ENCODE measurements at regions not wholly inside any gene's neighbourhood (a gene's known extent, or its start where the extent isn't known, plus 50 kb on each side); places are given as distances from the start of the nearest gene placed in this dataset.

- peak in 3 of 8 experiments; percentile 66 to 80 (median 79) for ATAC-seq (replicated peaks in 6 of 8)
- in situ Hi-C loops (cut with MboI; ENCODE audit: low pct_unique_long_range_greater_than_20kb in 2 of 9, low sequenced_read_pairs in 9 of 9, unreplicated experiment in 9 of 9), result no loop called here
- Histone ChIP-seq H3K4me3 (no peak overlapping the region), H3K27ac (no peak overlapping the region), H3K4me1 (replicated peaks in 1 of 2) (peaks cover 3 to 4% of the 10 kb centered on the region in 2 donors)
- WGBS, 10 experiments, result 55 to 88% (median 77%) methylated on average over 2 to 7 of the region's 8 CpGs; no CpG with 5 or more reads in 2 of the 10 experiments
These were observed 211.1 kb upstream of the IGFBP3 start for GRCh38 chr7:46131916-46132795.

- ATAC-seq (replicated peaks in 6 of 8), result peak in 2 of 8 experiments; percentile 27 to 29
- Histone ChIP-seq H3K27ac (no peak overlapping the region), H3K4me1 (replicated peaks in 1 of 2) (peaks cover 7 to 9% of the 10 kb centered on the region in 2 donors), H3K4me3 (no peak overlapping the region)
- in situ Hi-C loops (cut with MboI; ENCODE audit: low pct_unique_long_range_greater_than_20kb in 2 of 9, low sequenced_read_pairs in 9 of 9, unreplicated experiment in 9 of 9), result no loop called here
- WGBS, 10 experiments, result 63 to 100% (median 79%) methylated on average over 1 to 4 of the region's 4 CpGs; no CpG with 5 or more reads in 2 of the 10 experiments
These were observed 208.8 kb upstream of the IGFBP3 start for GRCh38 chr7:46129831-46130230.

- H3K4me1 ChIP-seq (replicated peaks in 1 of 2), result peaks cover 7 to 9% of the 10 kb centered on the region in 2 donors
- H3K27ac ChIP-seq, result no peak overlapping the region
- WGBS, 10 experiments, result 17 to 100% (median 65%) methylated on average over 1 to 2 of the region's 2 CpGs; no CpG with 5 or more reads in 1 of the 10 experiments
- no peak overlapping the region for H3K4me3 ChIP-seq
- no peak for ATAC-seq (replicated peaks in 6 of 8)
- in situ Hi-C loops (cut with MboI; ENCODE audit: low pct_unique_long_range_greater_than_20kb in 2 of 9, low sequenced_read_pairs in 9 of 9, unreplicated experiment in 9 of 9), result no loop called here
These were observed 206.7 kb upstream of the IGFBP3 start for GRCh38 chr7:46127814-46128213.

GRCh38 chr7:46126675-46127300 lies 205.7 kb upstream of the IGFBP3 start:
- H3K27ac ChIP-seq, result peak overlapping the region in 1 of 2 donors; percentile 39

GRCh38 chr7:46123756-46124343 lies 202.8 kb upstream of the IGFBP3 start:
- WGBS, 10 experiments, result 10 to 100% (median 80%) methylated on average over 1 to 3 of the region's 3 CpGs
- no peak overlapping the region for H3K27ac ChIP-seq
- in situ Hi-C loops (cut with MboI; ENCODE audit: low pct_unique_long_range_greater_than_20kb in 2 of 9, low sequenced_read_pairs in 9 of 9, unreplicated experiment in 9 of 9), result no loop called here
- H3K4me1 ChIP-seq (replicated peaks in 1 of 2), result peaks cover 7 to 9% of the 10 kb centered on the region in 2 donors
- no peak overlapping the region for H3K4me3 ChIP-seq
- peak in 2 of 8 experiments; percentile 66 to 77 for ATAC-seq (replicated peaks in 6 of 8)

More at GRCh38 chr7:46126675-46127300, 205.7 kb upstream of the IGFBP3 start:
- Histone ChIP-seq H3K4me3 (no peak overlapping the region), H3K4me1 (replicated peaks in 1 of 2) (peaks cover 7 to 9% of the 10 kb centered on the region in 2 donors)
- 0 to 75% (median 56%) methylated on average over 1 to 2 of the region's 2 CpGs; no CpG with 5 or more reads in 1 of the 10 experiments for WGBS, 10 experiments
- in situ Hi-C loops (cut with MboI; ENCODE audit: low pct_unique_long_range_greater_than_20kb in 2 of 9, low sequenced_read_pairs in 9 of 9, unreplicated experiment in 9 of 9), result no loop called here
- peak in 6 of 8 experiments; percentile 29 to 92 (median 60) for ATAC-seq (replicated peaks in 6 of 8)

GRCh38 chr7:46115410-46115809 lies 194.3 kb upstream of the IGFBP3 start:
- in situ Hi-C loops (cut with MboI; ENCODE audit: low pct_unique_long_range_greater_than_20kb in 2 of 9, low sequenced_read_pairs in 9 of 9, unreplicated experiment in 9 of 9), result no loop called here
- Histone ChIP-seq H3K27ac (no peak overlapping the region), H3K4me1 (replicated peaks in 1 of 2) (no peaks in the 10 kb centered on the region), H3K4me3 (no peak overlapping the region)
- peak in 1 of 8 experiments; percentile 26 for ATAC-seq (replicated peaks in 6 of 8)
- WGBS, 10 experiments, result 60 to 100% (median 83%) methylated on average over 1 to 3 of the region's 3 CpGs; no CpG with 5 or more reads in 1 of the 10 experiments

GRCh38 chr7:46109437-46109836 lies 188.4 kb upstream of the IGFBP3 start:
- in situ Hi-C loops (cut with MboI; ENCODE audit: low pct_unique_long_range_greater_than_20kb in 2 of 9, low sequenced_read_pairs in 9 of 9, unreplicated experiment in 9 of 9), result no loop called here
- no peak for ATAC-seq (replicated peaks in 6 of 8)
- WGBS, 10 experiments, result 50 to 100% (median 89%) methylated on average over 1 to 4 of the region's 4 CpGs
- no peak overlapping the region for H3K4me3 ChIP-seq
- H3K27ac ChIP-seq, result no peak overlapping the region
- no peaks in the 10 kb centered on the region for H3K4me1 ChIP-seq (replicated peaks in 1 of 2)

- Histone ChIP-seq H3K4me3 (no peak overlapping the region), H3K4me1 (replicated peaks in 1 of 2) (no peaks in the 10 kb centered on the region), H3K27ac (no peak overlapping the region)
- WGBS, 10 experiments, result 33 to 100% (median 83%) methylated on average over 1 to 6 of the region's 7 CpGs; no CpG with 5 or more reads in 3 of the 10 experiments
- no peak for ATAC-seq (replicated peaks in 6 of 8)
- in situ Hi-C loops (cut with MboI; ENCODE audit: low pct_unique_long_range_greater_than_20kb in 2 of 9, low sequenced_read_pairs in 9 of 9, unreplicated experiment in 9 of 9), result no loop called here
These were observed 187.2 kb upstream of the IGFBP3 start for GRCh38 chr7:46108272-46108671.

GRCh38 chr7:46107610-46108217 lies 186.6 kb upstream of the IGFBP3 start:
- 58 to 95% (median 90%) methylated on average over 2 to 4 of the region's 7 CpGs; no CpG with 5 or more reads in 3 of the 10 experiments for WGBS, 10 experiments
- H3K27ac ChIP-seq, result no peak overlapping the region
- no peak overlapping the region for H3K4me3 ChIP-seq
- ATAC-seq (replicated peaks in 6 of 8), result no peak
- in situ Hi-C loops (cut with MboI; ENCODE audit: low pct_unique_long_range_greater_than_20kb in 2 of 9, low sequenced_read_pairs in 9 of 9, unreplicated experiment in 9 of 9), result no loop called here
- no peaks in the 10 kb centered on the region for H3K4me1 ChIP-seq (replicated peaks in 1 of 2)

- WGBS, 10 experiments, result 44 to 100% (median 95%) methylated on average over 1 of the region's 1 CpG
- Histone ChIP-seq H3K27ac (no peak overlapping the region), H3K4me1 (replicated peaks in 1 of 2) (no peaks in the 10 kb centered on the region), H3K4me3 (no peak overlapping the region)
- no peak for ATAC-seq (replicated peaks in 6 of 8)
- in situ Hi-C loops (cut with MboI; ENCODE audit: low pct_unique_long_range_greater_than_20kb in 2 of 9, low sequenced_read_pairs in 9 of 9, unreplicated experiment in 9 of 9), result no loop called here
These were observed 179.4 kb upstream of the IGFBP3 start for GRCh38 chr7:46100521-46100920.

- Histone ChIP-seq H3K4me1 (replicated peaks in 1 of 2) (no peaks in the 10 kb centered on the region), H3K27ac (no peak overlapping the region), H3K4me3 (no peak overlapping the region)
- in situ Hi-C loops (cut with MboI; ENCODE audit: low pct_unique_long_range_greater_than_20kb in 2 of 9, low sequenced_read_pairs in 9 of 9, unreplicated experiment in 9 of 9), result no loop called here
- ATAC-seq (replicated peaks in 6 of 8), result no peak
- whole genome bisulfite sequencing, 10 experiments, result 43 to 100% (median 80%) methylated on average over 1 of the region's 1 CpG; no CpG with 5 or more reads in 1 of the 10 experiments
These were observed 178.0 kb upstream of the IGFBP3 start for GRCh38 chr7:46099076-46099475.

GRCh38 chr7:46091071-46091470 lies 170.0 kb upstream of the IGFBP3 start:
- ATAC-seq (replicated peaks in 6 of 8), result no peak
- Histone ChIP-seq H3K27ac (no peak overlapping the region), H3K4me1 (replicated peaks in 1 of 2) (no peaks in the 10 kb centered on the region), H3K4me3 (no peak overlapping the region)
- in situ Hi-C loops (cut with MboI; ENCODE audit: low pct_unique_long_range_greater_than_20kb in 2 of 9, low sequenced_read_pairs in 9 of 9, unreplicated experiment in 9 of 9), result no loop called here
- WGBS, 10 experiments, result 0 to 50% (median 24%) methylated on average over 1 of the region's 1 CpG; no CpG with 5 or more reads in 2 of the 10 experiments
